ENCODE measurements at regions not wholly inside any gene's neighbourhood (a gene's known extent, or its start where the extent isn't known, plus 50 kb on each side); places are given as distances from the start of the nearest gene placed in this dataset.

- TF ChIP-seq POLR2AphosphoS5 (IDR thresholded peaks at IDR 0.05) (no peak), POLR2A (IDR thresholded peaks at IDR 0.05; ENCODE audit: low read depth) (no peak), CTCF (IDR thresholded peaks at IDR 0.05) (no peak)
These were observed 227.3 kb downstream of the TBXT start for GRCh38 chr6:165940366-165940765.

All from esophagus muscularis mucosa (tissue), 3 donors.